Esophagus squamous epithelium (tissue), 4 donors: ENCODE measurements at regions not wholly inside any gene's neighbourhood (a gene's known extent, or its start where the extent isn't known, plus 50 kb on each side); places are given as distances from the start of the nearest gene placed in this dataset.

Experiments
- POLR2A ChIP-seq, 4 donors: fragments of 450-650 bp; IDR thresholded peaks; one replicate each; pipeline ENCODE4 v1.6.1; 2017; ENCODE audit warnings: antibody characterized with exemption in 4 of 4, mild to moderate bottlenecking in 4 of 4, moderate library complexity in 3 of 4
- TF ChIP-seq, protein P1 (sequence below), 6 experiments: fragments of 450-650 bp in 4 of 6; fragments of 200-600 bp in 2 of 6; sonication (generic) in 2 of 6; IDR thresholded peaks; one replicate each; pipeline ENCODE4 v1.5.1; 2016 to 2019; ENCODE audit warnings: antibody characterized with exemption in 6 of 6, mild to moderate bottlenecking in 4 of 6, moderate library complexity in 4 of 6

DNA sequence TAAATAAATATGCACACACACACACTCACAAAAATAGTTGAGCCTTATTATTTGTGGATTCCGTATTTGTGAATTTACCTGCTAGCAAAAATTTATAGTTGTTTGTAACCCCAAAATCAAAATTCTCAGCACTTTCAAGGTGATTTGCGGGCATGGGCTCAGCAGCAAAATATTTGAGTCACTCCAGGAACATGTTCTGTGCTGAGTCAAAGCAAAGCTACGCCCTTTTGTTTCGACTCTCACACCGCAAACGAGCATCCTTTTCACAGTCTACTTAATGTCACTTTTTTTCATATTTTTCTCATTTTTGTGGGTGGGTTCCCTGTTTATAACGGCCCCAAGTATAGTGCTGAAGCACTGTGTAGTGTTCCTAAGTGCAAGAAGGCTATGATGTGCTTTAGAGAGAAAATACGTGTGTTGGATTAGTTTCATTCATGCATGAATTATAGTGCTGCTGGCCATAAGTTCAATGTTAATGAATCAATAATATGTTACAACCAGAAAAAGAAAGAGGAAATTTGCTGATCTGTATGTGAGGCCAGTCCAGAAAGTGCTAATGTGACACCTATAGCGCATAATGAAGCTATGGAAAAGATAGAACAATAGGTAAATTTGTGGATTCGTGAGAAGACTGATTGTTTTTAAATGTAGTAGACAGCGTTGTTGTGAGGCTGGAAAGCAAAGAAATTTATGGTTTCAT is 723.2 kb upstream of the AGA start:
- TF ChIP-seq POLR2A (IDR thresholded peaks at IDR 0.05): no peak
- TF ChIP-seq, protein P1, sequence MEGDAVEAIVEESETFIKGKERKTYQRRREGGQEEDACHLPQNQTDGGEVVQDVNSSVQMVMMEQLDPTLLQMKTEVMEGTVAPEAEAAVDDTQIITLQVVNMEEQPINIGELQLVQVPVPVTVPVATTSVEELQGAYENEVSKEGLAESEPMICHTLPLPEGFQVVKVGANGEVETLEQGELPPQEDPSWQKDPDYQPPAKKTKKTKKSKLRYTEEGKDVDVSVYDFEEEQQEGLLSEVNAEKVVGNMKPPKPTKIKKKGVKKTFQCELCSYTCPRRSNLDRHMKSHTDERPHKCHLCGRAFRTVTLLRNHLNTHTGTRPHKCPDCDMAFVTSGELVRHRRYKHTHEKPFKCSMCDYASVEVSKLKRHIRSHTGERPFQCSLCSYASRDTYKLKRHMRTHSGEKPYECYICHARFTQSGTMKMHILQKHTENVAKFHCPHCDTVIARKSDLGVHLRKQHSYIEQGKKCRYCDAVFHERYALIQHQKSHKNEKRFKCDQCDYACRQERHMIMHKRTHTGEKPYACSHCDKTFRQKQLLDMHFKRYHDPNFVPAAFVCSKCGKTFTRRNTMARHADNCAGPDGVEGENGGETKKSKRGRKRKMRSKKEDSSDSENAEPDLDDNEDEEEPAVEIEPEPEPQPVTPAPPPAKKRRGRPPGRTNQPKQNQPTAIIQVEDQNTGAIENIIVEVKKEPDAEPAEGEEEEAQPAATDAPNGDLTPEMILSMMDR (IDR thresholded peaks at IDR 0.05): no peak
